ENCODE measurements at regions not wholly inside any gene's neighbourhood (a gene's known extent, or its start where the extent isn't known, plus 50 kb on each side); places are given as distances from the start of the nearest gene placed in this dataset.

GRCh38 chr4:38359113-38359512, 304.9 kb upstream of the KLF3 start:
- TF ChIP-seq CTCF (conservative IDR thresholded peaks at IDR 0.05; ENCODE audit: low read length) (no peak), EZH2phosphoT487 (IDR thresholded peaks at IDR 0.05; ENCODE audit: borderline replicate concordance, low read depth, low read length) (no peak)

All from OCI-LY7 (cell line).